ENCODE measurements at regions not wholly inside any gene's neighbourhood (a gene's known extent, or its start where the extent isn't known, plus 50 kb on each side); places are given as distances from the start of the nearest gene placed in this dataset.

- H3K4me1 ChIP-seq (ENCODE audit: control insufficient read depth, insufficient read depth, low read length) = no peaks in the 10 kb centered on the region
- WGBS = 92% methylated on average over 1 of the region's 1 CpG
- no peaks in the 10 kb centered on the region for H3K9me3 ChIP-seq (ENCODE audit: control insufficient read depth, low read length)
- no peak overlapping the region for H3K27ac ChIP-seq (ENCODE audit: low read length)
- DNase-seq = no peak
- no peak for ATAC-seq
- H3K27me3 ChIP-seq (ENCODE audit: control insufficient read depth, insufficient read depth) = no peaks in the 10 kb centered on the region
- intact Hi-C loops (cut with DNase I) = no loop called here
- H3K4me3 ChIP-seq (ENCODE audit: low read length) = no peak overlapping the region
Observed at GRCh38 chr1:195529881-195530280, 1078.4 kb downstream of the KCNT2 start.

- Histone ChIP-seq H3K4me1 (ENCODE audit: control insufficient read depth, insufficient read depth, low read length) (no peaks in the 10 kb centered on the region), H3K9me3 (ENCODE audit: control insufficient read depth, low read length) (no peaks in the 10 kb centered on the region), H3K27me3 (ENCODE audit: control insufficient read depth, insufficient read depth) (no peaks in the 10 kb centered on the region), H3K27ac (ENCODE audit: low read length) (no peak overlapping the region), H3K4me3 (ENCODE audit: low read length) (no peak overlapping the region)
- intact Hi-C loops (cut with DNase I) = no loop called here
- ATAC-seq = no peak
- DNase-seq = no peak
- whole genome bisulfite sequencing = 73% methylated on average over 3 of the region's 3 CpGs
Observed at GRCh38 chr1:195520757-195521156, 1087.5 kb downstream of the KCNT2 start.

- intact Hi-C loops (cut with DNase I) = no loop called here
- no peak overlapping the region for H3K27ac ChIP-seq (ENCODE audit: low read length)
- no peak overlapping the region for H3K4me3 ChIP-seq (ENCODE audit: low read length)
- DNase-seq (no peak), ATAC-seq (no peak)
- no peaks in the 10 kb centered on the region for H3K27me3 ChIP-seq (ENCODE audit: control insufficient read depth, insufficient read depth)
- no peaks in the 10 kb centered on the region for H3K4me1 ChIP-seq (ENCODE audit: control insufficient read depth, insufficient read depth, low read length)
- no peaks in the 10 kb centered on the region for H3K9me3 ChIP-seq (ENCODE audit: control insufficient read depth, low read length)
Observed at GRCh38 chr1:195516036-195516435, 1092.2 kb downstream of the KCNT2 start.

- Histone ChIP-seq H3K27me3 (ENCODE audit: control insufficient read depth, insufficient read depth) (no peaks in the 10 kb centered on the region), H3K9me3 (ENCODE audit: control insufficient read depth, low read length) (no peaks in the 10 kb centered on the region), H3K4me1 (ENCODE audit: control insufficient read depth, insufficient read depth, low read length) (no peaks in the 10 kb centered on the region), H3K27ac (ENCODE audit: low read length) (no peak overlapping the region), H3K4me3 (ENCODE audit: low read length) (no peak overlapping the region)
- intact Hi-C loops (cut with DNase I) = no loop called here
- DNase-seq = no peak
- WGBS = 85% methylated on average over 1 of the region's 1 CpG
- ATAC-seq = no peak
Observed at GRCh38 chr1:195511501-195511900, 1096.7 kb downstream of the KCNT2 start.

GRCh38 chr1:195501118-195501517, 1107.1 kb downstream of the KCNT2 start:
- H3K27me3 ChIP-seq (ENCODE audit: control insufficient read depth, insufficient read depth) = no peaks in the 10 kb centered on the region
- H3K27ac ChIP-seq (ENCODE audit: low read length) = no peak overlapping the region
- 80% methylated on average over 2 of the region's 2 CpGs for WGBS
- H3K4me1 ChIP-seq (ENCODE audit: control insufficient read depth, insufficient read depth, low read length) = no peaks in the 10 kb centered on the region
- H3K4me3 ChIP-seq (ENCODE audit: low read length) = no peak overlapping the region
- no peak for DNase-seq
- H3K9me3 ChIP-seq (ENCODE audit: control insufficient read depth, low read length) = no peaks in the 10 kb centered on the region
- no peak for ATAC-seq
- intact Hi-C loops (cut with DNase I) = no loop called here

- intact Hi-C loops (cut with DNase I) = no loop called here
- no peak for DNase-seq
- Histone ChIP-seq H3K4me1 (ENCODE audit: control insufficient read depth, insufficient read depth, low read length) (no peaks in the 10 kb centered on the region), H3K27ac (ENCODE audit: low read length) (no peak overlapping the region), H3K27me3 (ENCODE audit: control insufficient read depth, insufficient read depth) (no peaks in the 10 kb centered on the region), H3K4me3 (ENCODE audit: low read length) (no peak overlapping the region), H3K9me3 (ENCODE audit: control insufficient read depth, low read length) (peaks cover 2% of the 10 kb centered on the region)
- 52% methylated on average over 5 of the region's 5 CpGs for WGBS
- no peak for ATAC-seq
Observed at GRCh38 chr1:195495720-195496635, 1112.3 kb downstream of the KCNT2 start.

GRCh38 chr1:195482137-195482536, 1126.1 kb downstream of the KCNT2 start:
- DNase-seq (peak in 1 of 3 donors; percentile 36), ATAC-seq (no peak)
- H3K9me3 ChIP-seq (ENCODE audit: control insufficient read depth, low read length) = no peaks in the 10 kb centered on the region
- intact Hi-C loops (cut with DNase I) = no loop called here
- no peak overlapping the region for H3K4me3 ChIP-seq (ENCODE audit: low read length)
- H3K27ac ChIP-seq (ENCODE audit: low read length) = no peak overlapping the region
- no peaks in the 10 kb centered on the region for H3K4me1 ChIP-seq (ENCODE audit: control insufficient read depth, insufficient read depth, low read length)
- WGBS = 85% methylated on average over 6 of the region's 6 CpGs
- no peaks in the 10 kb centered on the region for H3K27me3 ChIP-seq (ENCODE audit: control insufficient read depth, insufficient read depth)

- Histone ChIP-seq H3K4me3 (ENCODE audit: low read length) (no peak overlapping the region), H3K9me3 (ENCODE audit: control insufficient read depth, low read length) (no peaks in the 10 kb centered on the region), H3K27me3 (ENCODE audit: control insufficient read depth, insufficient read depth) (no peaks in the 10 kb centered on the region), H3K4me1 (ENCODE audit: control insufficient read depth, insufficient read depth, low read length) (no peaks in the 10 kb centered on the region), H3K27ac (ENCODE audit: low read length) (no peak overlapping the region)
- intact Hi-C loops (cut with DNase I) = no loop called here
- WGBS = 78% methylated on average over 3 of the region's 3 CpGs
- no peak for ATAC-seq
- DNase-seq = peak in 1 of 3 donors; percentile 5
Observed at GRCh38 chr1:195481293-195481692, 1126.9 kb downstream of the KCNT2 start.

GRCh38 chr1:195475568-195475967, 1132.7 kb downstream of the KCNT2 start:
- intact Hi-C loops (cut with DNase I) = no loop called here
- DNase-seq = no peak
- Histone ChIP-seq H3K4me1 (ENCODE audit: control insufficient read depth, insufficient read depth, low read length) (no peaks in the 10 kb centered on the region), H3K4me3 (ENCODE audit: low read length) (no peak overlapping the region), H3K9me3 (ENCODE audit: control insufficient read depth, low read length) (no peaks in the 10 kb centered on the region), H3K27me3 (ENCODE audit: control insufficient read depth, insufficient read depth) (no peaks in the 10 kb centered on the region), H3K27ac (ENCODE audit: low read length) (no peak overlapping the region)
- 84% methylated on average over 1 of the region's 1 CpG for WGBS
- no peak for ATAC-seq

GRCh38 chr1:195472291-195472690, 1135.9 kb downstream of the KCNT2 start:
- intact Hi-C loops (cut with DNase I) = no loop called here
- Histone ChIP-seq H3K4me1 (ENCODE audit: control insufficient read depth, insufficient read depth, low read length) (no peaks in the 10 kb centered on the region), H3K9me3 (ENCODE audit: control insufficient read depth, low read length) (no peaks in the 10 kb centered on the region), H3K27ac (ENCODE audit: low read length) (no peak overlapping the region), H3K4me3 (ENCODE audit: low read length) (no peak overlapping the region), H3K27me3 (ENCODE audit: control insufficient read depth, insufficient read depth) (no peaks in the 10 kb centered on the region)
- 43% methylated on average over 4 of the region's 4 CpGs for WGBS
- ATAC-seq (no peak), DNase-seq (no peak)

GRCh38 chr1:195466639-195467038, 1141.6 kb downstream of the KCNT2 start:
- intact Hi-C loops (cut with DNase I) = no loop called here
- no peak overlapping the region for H3K4me3 ChIP-seq (ENCODE audit: low read length)
- DNase-seq (no peak), ATAC-seq (no peak)
- H3K4me1 ChIP-seq (ENCODE audit: control insufficient read depth, insufficient read depth, low read length) = no peaks in the 10 kb centered on the region
- no peak overlapping the region for H3K27ac ChIP-seq (ENCODE audit: low read length)
- H3K27me3 ChIP-seq (ENCODE audit: control insufficient read depth, insufficient read depth) = no peaks in the 10 kb centered on the region
- H3K9me3 ChIP-seq (ENCODE audit: control insufficient read depth, low read length) = no peaks in the 10 kb centered on the region
- WGBS = 75% methylated on average over 1 of the region's 1 CpG

- no peaks in the 10 kb centered on the region for H3K27me3 ChIP-seq (ENCODE audit: control insufficient read depth, insufficient read depth)
- intact Hi-C loops (cut with DNase I) = no loop called here
- no peaks in the 10 kb centered on the region for H3K4me1 ChIP-seq (ENCODE audit: control insufficient read depth, insufficient read depth, low read length)
- H3K27ac ChIP-seq (ENCODE audit: low read length) = no peak overlapping the region
- no peaks in the 10 kb centered on the region for H3K9me3 ChIP-seq (ENCODE audit: control insufficient read depth, low read length)
- H3K4me3 ChIP-seq (ENCODE audit: low read length) = no peak overlapping the region
- DNase-seq (no peak), ATAC-seq (no peak)
Observed at GRCh38 chr1:195462646-195463045, 1145.6 kb downstream of the KCNT2 start.
